ENCODE measurements at regions not wholly inside any gene's neighbourhood (a gene's known extent, or its start where the extent isn't known, plus 50 kb on each side); places are given as distances from the start of the nearest gene placed in this dataset.

DNA sequence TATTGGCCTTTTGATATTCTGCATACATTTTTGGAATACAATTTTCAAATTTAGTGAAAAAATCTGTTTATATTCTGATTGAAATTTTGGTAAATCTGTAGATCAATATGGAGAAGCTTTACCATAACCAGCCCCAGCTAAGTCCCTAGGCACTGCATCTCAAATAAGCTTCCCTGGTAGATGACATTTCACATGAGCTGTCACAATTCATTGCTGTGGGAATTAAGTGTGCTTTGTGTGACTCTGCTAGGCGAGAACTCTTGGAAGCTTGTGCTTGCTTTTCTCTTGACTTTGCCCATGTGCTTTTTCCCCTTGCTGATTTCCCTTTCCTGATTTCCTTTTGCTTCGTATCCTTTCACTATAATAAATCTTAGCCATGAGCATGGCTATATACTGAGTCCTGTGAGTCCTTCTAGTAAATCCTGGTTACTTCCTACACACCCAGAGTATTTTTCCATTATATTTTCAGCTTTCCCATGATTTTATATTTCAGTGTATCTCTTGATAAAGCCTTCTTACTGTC, 166.5 kb upstream of the MMS22L start:
- BruUV-seq (replicated peaks): no TSS peak
- no peaks in the 10 kb centered on the region for H4K20me1 ChIP-seq (ENCODE audit: control insufficient read depth, insufficient read depth)
- H3K79me2 ChIP-seq (ENCODE audit: control insufficient read depth, insufficient read depth, low read length): no peaks in the 10 kb centered on the region
- ChIA-PET CTCF (no interaction called here), RAD21 (ENCODE audit: unreplicated experiment) (no interaction called here), SMC1A (ENCODE audit: uncharacterized antibody, unreplicated experiment) (interaction anchor here (1.1 kb wide), 1 partner anchor 11 kb away, joined by 3 read pairs; no protein-coding TSS in a partner anchor), POLR2A (no interaction called here)
- TF ChIP-seq, protein P1, sequence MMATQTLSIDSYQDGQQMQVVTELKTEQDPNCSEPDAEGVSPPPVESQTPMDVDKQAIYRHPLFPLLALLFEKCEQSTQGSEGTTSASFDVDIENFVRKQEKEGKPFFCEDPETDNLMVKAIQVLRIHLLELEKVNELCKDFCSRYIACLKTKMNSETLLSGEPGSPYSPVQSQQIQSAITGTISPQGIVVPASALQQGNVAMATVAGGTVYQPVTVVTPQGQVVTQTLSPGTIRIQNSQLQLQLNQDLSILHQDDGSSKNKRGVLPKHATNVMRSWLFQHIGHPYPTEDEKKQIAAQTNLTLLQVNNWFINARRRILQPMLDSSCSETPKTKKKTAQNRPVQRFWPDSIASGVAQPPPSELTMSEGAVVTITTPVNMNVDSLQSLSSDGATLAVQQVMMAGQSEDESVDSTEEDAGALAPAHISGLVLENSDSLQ (IDR thresholded peaks at IDR 0.05): no peak
- no peak for TF ChIP-seq MXI1 (IDR thresholded peaks at IDR 0.05; ENCODE audit: low read depth, low read length)
- TF ChIP-seq STAT1 (conservative IDR thresholded peaks at IDR 0.05): no peak
- no peak for TF ChIP-seq RB1 (IDR thresholded peaks at IDR 0.05; ENCODE audit: borderline replicate concordance)
- no peak for TF ChIP-seq KAT2A (conservative IDR thresholded peaks at IDR 0.05; ENCODE audit: control insufficient read depth, low read depth, low read length)
- no peak for TF ChIP-seq TAF1 (IDR thresholded peaks at IDR 0.05; ENCODE audit: borderline replicate concordance, low read depth, low read length)
- H3K4me3 ChIP-seq: no peak overlapping the region
- no peak overlapping the region for H2AFZ ChIP-seq (ENCODE audit: control insufficient read depth, low read depth, low read length)
- no peak for DNase-seq (ENCODE audit: low read depth, low spot score)
- intact Hi-C loops (cut with micrococcal nuclease; ENCODE audit: unreplicated experiment) (no loop called here), in situ Hi-C loops (cut with MboI) (no loop called here)
- no peak for ATAC-seq
- H3K36me3 ChIP-seq (ENCODE audit: control insufficient read depth in 2 of 2, insufficient read depth in 2 of 2, low read length in 1 of 2): no peaks in the 10 kb centered on the region
- no peak overlapping the region for H3K27ac ChIP-seq (ENCODE audit: control insufficient read depth, insufficient read depth)
- FAIRE-seq: no peak
- 18% methylated on average over 2 of the region's 2 CpGs for WGBS (ENCODE audit: insufficient coverage, insufficient replicate concordance, low lambda C conversion rate, missing lambda C conversion rate)
- H3K9ac ChIP-seq (ENCODE audit: control insufficient read depth, insufficient read depth, low read length): no peak overlapping the region
- H3K4me2 ChIP-seq (ENCODE audit: control insufficient read depth, insufficient read depth): no peak overlapping the region
- H3K27me3 ChIP-seq (replicated peaks in 1 of 2; ENCODE audit: control insufficient read depth in 2 of 2, insufficient read depth in 2 of 2, low read length in 1 of 2): no peaks in the 10 kb centered on the region
- no peaks in the 10 kb centered on the region for H3K9me3 ChIP-seq (replicated peaks; ENCODE audit: control insufficient read depth, insufficient read depth, low read length)
- no peaks in the 10 kb centered on the region for H3K4me1 ChIP-seq (ENCODE audit: control insufficient read depth, insufficient read depth, low read length)

DNA sequence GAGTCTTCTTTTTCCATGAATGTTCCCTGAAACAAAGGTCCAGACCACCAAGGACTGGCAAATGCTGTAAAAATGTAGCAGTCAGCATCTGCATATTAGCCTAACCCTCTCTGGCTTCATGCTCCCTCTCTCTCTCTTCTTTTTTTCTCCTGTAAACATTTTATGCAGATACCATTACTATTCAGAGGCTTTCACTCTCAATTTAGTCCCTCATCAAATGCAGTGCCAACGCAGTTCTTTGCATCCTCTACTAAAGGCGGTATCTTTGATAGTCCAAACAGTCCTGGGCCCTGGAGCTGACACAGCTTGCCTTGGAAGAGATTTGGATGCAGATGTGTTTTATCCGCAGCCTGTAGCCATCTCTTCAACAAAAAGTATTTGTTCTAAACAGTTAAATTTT, 167.1 kb upstream of the MMS22L start:
- DNase-seq (ENCODE audit: low read depth, low spot score): no peak
- Histone ChIP-seq H3K9me3 (replicated peaks; ENCODE audit: control insufficient read depth, insufficient read depth, low read length) (no peaks in the 10 kb centered on the region), H4K20me1 (ENCODE audit: control insufficient read depth, insufficient read depth) (no peaks in the 10 kb centered on the region), H2AFZ (ENCODE audit: control insufficient read depth, low read depth, low read length) (no peak overlapping the region), H3K4me3 (no peak overlapping the region), H3K36me3 (ENCODE audit: control insufficient read depth in 2 of 2, insufficient read depth in 2 of 2, low read length in 1 of 2) (no peaks in the 10 kb centered on the region), H3K4me2 (ENCODE audit: control insufficient read depth, insufficient read depth) (no peak overlapping the region), H3K4me1 (ENCODE audit: control insufficient read depth, insufficient read depth, low read length) (no peaks in the 10 kb centered on the region), H3K27me3 (replicated peaks in 1 of 2; ENCODE audit: control insufficient read depth in 2 of 2, insufficient read depth in 2 of 2, low read length in 1 of 2) (no peaks in the 10 kb centered on the region), H3K27ac (ENCODE audit: control insufficient read depth, insufficient read depth) (no peak overlapping the region), H3K9ac (ENCODE audit: control insufficient read depth, insufficient read depth, low read length) (no peak overlapping the region), H3K79me2 (ENCODE audit: control insufficient read depth, insufficient read depth, low read length) (no peaks in the 10 kb centered on the region)
- RAD21 ChIA-PET (ENCODE audit: unreplicated experiment): no interaction called here
- in situ Hi-C loops (cut with MboI): no loop called here
- no TSS peak for BruUV-seq (replicated peaks)
- POLR2A ChIA-PET: no interaction called here
- TF ChIP-seq, protein P2, sequence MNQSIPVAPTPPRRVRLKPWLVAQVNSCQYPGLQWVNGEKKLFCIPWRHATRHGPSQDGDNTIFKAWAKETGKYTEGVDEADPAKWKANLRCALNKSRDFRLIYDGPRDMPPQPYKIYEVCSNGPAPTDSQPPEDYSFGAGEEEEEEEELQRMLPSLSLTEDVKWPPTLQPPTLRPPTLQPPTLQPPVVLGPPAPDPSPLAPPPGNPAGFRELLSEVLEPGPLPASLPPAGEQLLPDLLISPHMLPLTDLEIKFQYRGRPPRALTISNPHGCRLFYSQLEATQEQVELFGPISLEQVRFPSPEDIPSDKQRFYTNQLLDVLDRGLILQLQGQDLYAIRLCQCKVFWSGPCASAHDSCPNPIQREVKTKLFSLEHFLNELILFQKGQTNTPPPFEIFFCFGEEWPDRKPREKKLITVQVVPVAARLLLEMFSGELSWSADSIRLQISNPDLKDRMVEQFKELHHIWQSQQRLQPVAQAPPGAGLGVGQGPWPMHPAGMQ (IDR thresholded peaks at IDR 0.05; ENCODE audit: borderline replicate concordance): no peak
- ATAC-seq: no peak
- FAIRE-seq: no peak
- intact Hi-C loops (cut with micrococcal nuclease; ENCODE audit: unreplicated experiment): no loop called here
- CTCF ChIA-PET: no interaction called here
- SMC1A ChIA-PET (ENCODE audit: uncharacterized antibody, unreplicated experiment): interaction anchor here (0.8 kb wide), 1 partner anchor 10 kb away, joined by 3 read pairs; no protein-coding TSS in a partner anchor
- WGBS (ENCODE audit: insufficient coverage, insufficient replicate concordance, low lambda C conversion rate, missing lambda C conversion rate): 46% methylated on average over 3 of the region's 3 CpGs

All from GM12878 (cell line).